K562 (cell line): ENCODE measurements at regions not wholly inside any gene's neighbourhood (a gene's known extent, or its start where the extent isn't known, plus 50 kb on each side); places are given as distances from the start of the nearest gene placed in this dataset.

Experiments
- ATAC-seq: fragments of 200-7000 bp; cut with Tn5 transposase; 3 replicates; pipeline ENCODE4 v1.9.1; 2020; ENCODE audit warnings: moderate library complexity
- BruUV-seq: library from RNA; stranded (reverse); fragments of 400-500 nt; replicated peaks from 2 replicates; lab custom pipeline; 2021; lab: Mats Ljungman, UMichigan
- CTCF ChIA-PET: fragments of 300-600 bp; formaldehyde crosslinking; extraction: SDS; loops from one replicate; lab custom pipeline; 2021; ENCODE audit warnings: low intra/inter-chr PET ratio; lab: Yijun Ruan, JAX
- POLR2A ChIA-PET: fragments of 300-600, 350-650 bp; sonication (Branson Sonifier 250); formaldehyde crosslinking; extraction: SDS; loops from one replicate; lab custom pipeline; 2021; ENCODE audit warnings: antibody characterized with exemption, inconsistent platforms; lab: Yijun Ruan, JAX
- DNase-seq, 4 experiments: peaks; one replicate each; pipeline versions ENCODE4 v3.0.0 to v3.0.0-alpha.2; 2011 to 2018; ENCODE audit warnings: low spot score in 3 of 4, mixed read lengths in 3 of 4; ENCODE audit errors: extremely low read depth in 1 of 4
- FAIRE-seq: peaks from 2 replicates; lab custom pipeline; 2011; peaks lifted over from hg19 to GRCh38; lab: Jason Lieb, UNC
- H2AFZ ChIP-seq: 2 replicates; pipeline ENCODE4 v1.6.0; 2011; ENCODE audit warnings: low read depth, low read length, control low read depth, inconsistent platforms
- H3K27ac ChIP-seq: fragments of 200-600 bp; 3 replicates; pipeline ENCODE4 v1.8.0; 2011; ENCODE audit warnings: low read depth, mild to moderate bottlenecking, control low read depth, inconsistent platforms, low read length, moderate library complexity, mixed read lengths; ENCODE audit errors: extremely low read depth
- H3K27me3 ChIP-seq, 2 experiments: fragments of 300-600 bp in 1 of 2; 2 replicates in 1 of 2; 3 replicates in 1 of 2; pipeline versions ENCODE4 v1.6.0 to v1.8.0; 2011; ENCODE audit warnings: inconsistent platforms in 2 of 2, low read length in 2 of 2, mild to moderate bottlenecking in 1 of 2, mixed read lengths in 1 of 2, moderate library complexity in 1 of 2; ENCODE audit not compliant: control insufficient read depth in 2 of 2, insufficient read depth in 2 of 2
- H3K36me3 ChIP-seq: fragments of 300-600 bp; 3 replicates; pipeline ENCODE4 v1.8.0; 2011; ENCODE audit warnings: mild to moderate bottlenecking, low read length, inconsistent platforms; ENCODE audit not compliant: control insufficient read depth, insufficient read depth
- H3K4me1 ChIP-seq, 2 experiments: fragments of 200-600 bp in 1 of 2; replicated peaks in 1 of 2; 2 replicates in 1 of 2; 3 replicates in 1 of 2; pipeline versions ENCODE4 v1.5.1 to v1.8.0; 2011; ENCODE audit warnings: inconsistent platforms in 2 of 2, low read length in 2 of 2, mild to moderate bottlenecking in 1 of 2, mixed read lengths in 1 of 2, moderate library complexity in 1 of 2; ENCODE audit not compliant: control insufficient read depth in 2 of 2, insufficient read depth in 2 of 2
- H3K4me2 ChIP-seq: 2 replicates; pipeline ENCODE4 v1.6.1; 2011; ENCODE audit warnings: low read length, control low read depth, inconsistent platforms, mixed read lengths; ENCODE audit not compliant: insufficient read depth
- H3K4me3 ChIP-seq: fragments of 200-600 bp; sonication (generic), shearing (Covaris generic); 2 replicates; pipeline ENCODE4 v1.5.1; 2016; ENCODE audit warnings: control low read depth, inconsistent platforms
- H3K79me2 ChIP-seq: fragments of 200-600 bp; 3 replicates; pipeline ENCODE4 v1.8.0; 2011; ENCODE audit warnings: low read length, inconsistent platforms; ENCODE audit not compliant: control insufficient read depth, insufficient read depth
- H3K9ac ChIP-seq, 2 experiments: 2 replicates each; pipeline versions ENCODE4 v1.6.0 to v1.6.1; 2011; ENCODE audit warnings: low read depth in 2 of 2, low read length in 2 of 2, control low read depth in 1 of 2, inconsistent platforms in 1 of 2, mild to moderate bottlenecking in 1 of 2, mixed read lengths in 1 of 2; ENCODE audit not compliant: insufficient read depth in 1 of 2
- H3K9me1 ChIP-seq: one replicate; pipeline ENCODE4 v1.6.0; 2011; ENCODE audit warnings: inconsistent platforms, mild to moderate bottlenecking, low read length, moderate library complexity; ENCODE audit not compliant: control insufficient read depth, insufficient read depth
- H3K9me3 ChIP-seq: replicated peaks from 2 replicates; pipeline ENCODE4 v1.5.1; 2011; ENCODE audit warnings: low read depth, low read length, inconsistent platforms; ENCODE audit not compliant: control insufficient read depth, insufficient read depth
- H4K20me1 ChIP-seq: replicated peaks from 2 replicates; pipeline ENCODE4 v1.6.1; 2011; ENCODE audit warnings: low read length, inconsistent platforms, mixed read lengths; ENCODE audit not compliant: control insufficient read depth, insufficient read depth
- ARID1B ChIP-seq: fragments of 450-650 bp; IDR thresholded peaks from 2 replicates; pipeline ENCODE4 v1.6.1; 2016; ENCODE audit warnings: antibody characterized with exemption, mild to moderate bottlenecking, inconsistent platforms
- ATF1 ChIP-seq, 2 experiments: fragments of 450-650 bp in 1 of 2; IDR thresholded peaks; 2 replicates each; pipeline ENCODE4 v1.6.1; 2016; ENCODE audit warnings: missing compliant biosample characterization in 1 of 2, missing genetic modification characterization in 1 of 2
- CGGBP1 ChIP-seq: fragments of 250-450 bp; sonication (Bioruptor Pico); IDR thresholded peaks from 2 replicates; pipeline ENCODE4 v1.9.0; 2021; ENCODE audit warnings: mild to moderate bottlenecking
- FOXJ3 ChIP-seq: sonication (generic); formaldehyde crosslinking; IDR thresholded peaks from 2 replicates; pipeline ENCODE4 v1.4.0; 2020; ENCODE audit warnings: mild to moderate bottlenecking, missing genetic modification reagents
- NBN ChIP-seq: fragments of 450-650 bp; IDR thresholded peaks from 2 replicates; pipeline ENCODE4 v1.6.1; 2016; ENCODE audit warnings: low read depth, mild to moderate bottlenecking
- PTRF ChIP-seq: fragments of 450-650 bp; IDR thresholded peaks from 2 replicates; pipeline ENCODE4 v1.6.1; 2016; ENCODE audit warnings: mild to moderate bottlenecking, missing genetic modification characterization, missing compliant biosample characterization
- RBM34 ChIP-seq: fragments of 200-400 bp; formaldehyde crosslinking; IDR thresholded peaks from 2 replicates; pipeline ENCODE4 v1.6.1; 2018; ENCODE audit warnings: low read length, borderline replicate concordance; ENCODE audit not compliant: insufficient read depth
- SIRT6 ChIP-seq: IDR thresholded peaks from one replicate; pipeline ENCODE4 v1.6.1; 2012; ENCODE audit warnings: low read depth, mild to moderate bottlenecking, control low read depth, inconsistent platforms, low read length, moderate library complexity
- ZNF79 ChIP-seq: fragments of 250-450 bp; sonication (Bioruptor Pico); IDR thresholded peaks from 2 replicates; pipeline ENCODE4 v1.4.0; 2020; ENCODE audit warnings: low read depth, mild to moderate bottlenecking, moderate library complexity
- WGBS: fragments of 100-300 bp; shearing (Covaris generic); methylation state at CpG from one replicate; pipeline ENCODE4 v1.1.6; 2016; ENCODE audit warnings: low coverage, mixed read lengths; ENCODE audit not compliant: insufficient coverage; ENCODE audit errors: missing lambda C conversion rate; 5-methylcytosine and 5-hydroxymethylcytosine counted together
- in situ Hi-C: fragments of 300-500 bp; cut with MboI; formaldehyde crosslinking; loops from 4 replicates; pipeline ENCODE4 v1.15.0; 2018; ENCODE audit warnings: inconsistent platforms, mixed read lengths
- intact Hi-C: fragments of 100-400 bp; cut with micrococcal nuclease; formaldehyde crosslinking; loops from 2 replicates; pipeline ENCODE4 v1.14.2; 2022

- Histone ChIP-seq H3K4me1 (no peaks in the 10 kb centered on the region), H4K20me1 (no peaks in the 10 kb centered on the region), H3K9me3 (no peaks in the 10 kb centered on the region), H2AFZ (no peak overlapping the region), H3K79me2 (no peaks in the 10 kb centered on the region), H3K4me2 (no peak overlapping the region), H3K27me3 (no peaks in the 10 kb centered on the region), H3K36me3 (no peaks in the 10 kb centered on the region), H3K4me3 (no peak overlapping the region), H3K9ac (no peak overlapping the region), H3K9me1 (no peaks in the 10 kb centered on the region), H3K27ac (no peak overlapping the region)
- BruUV-seq: no TSS peak
- POLR2A ChIA-PET: no interaction called here
- FAIRE-seq: no peak
- TF ChIP-seq NBN (no peak), PTRF (tag) (no peak)
- CTCF ChIA-PET: no interaction called here
- in situ Hi-C loops: loop anchor here (5.0 kb wide), 1 partner anchor 92 kb away; no protein-coding TSS in a partner anchor
- intact Hi-C loops: no loop called here
- WGBS: 3% methylated on average over 2 of the region's 2 CpGs
- no peak for DNase-seq
- no peak for ATAC-seq
These were observed 184.8 kb downstream of the GNAI1 start for GRCh38 chr7:80319461-80319860.

- DNase-seq (no peak), FAIRE-seq (no peak), ATAC-seq (no peak)
- no peaks in the 10 kb centered on the region for H3K9me3 ChIP-seq
- H3K79me2 ChIP-seq: no peaks in the 10 kb centered on the region
- TF ChIP-seq FOXJ3 (CRISPR knock-in tag) (no peak), ARID1B (no peak), ZNF79 (CRISPR knock-in tag) (no peak), RBM34 (no peak), CGGBP1 (no peak), ATF1 (CRISPR knock-in tag; IDR thresholded peaks at IDR 0.05) (no peak), ATF1 (tag; IDR thresholded peaks at IDR 0.05) (no peak), SIRT6 (no peak)
- no peak overlapping the region for H3K4me2 ChIP-seq
- H4K20me1 ChIP-seq: no peaks in the 10 kb centered on the region
- ChIA-PET CTCF (no interaction called here), POLR2A (no interaction called here)
- 0% methylated on average over 3 of the region's 3 CpGs for WGBS
- H2AFZ ChIP-seq: no peak overlapping the region
- no peak overlapping the region for H3K27ac ChIP-seq
- intact Hi-C loops: no loop called here
- in situ Hi-C loops: loop anchor here (5.0 kb wide), 1 partner anchor 91 kb away; no protein-coding TSS in a partner anchor
- H3K4me1 ChIP-seq: no peaks in the 10 kb centered on the region
- no peaks in the 10 kb centered on the region for H3K27me3 ChIP-seq
- no TSS peak for BruUV-seq
- no peaks in the 10 kb centered on the region for H3K9me1 ChIP-seq
- H3K9ac ChIP-seq: no peak overlapping the region
- no peak overlapping the region for H3K4me3 ChIP-seq
- no peaks in the 10 kb centered on the region for H3K36me3 ChIP-seq
These were observed 183.4 kb downstream of the GNAI1 start for GRCh38 chr7:80318081-80318480.
